GM12891 (cell line): ENCODE measurements at regions not wholly inside any gene's neighbourhood (a gene's known extent, or its start where the extent isn't known, plus 50 kb on each side); places are given as distances from the start of the nearest gene placed in this dataset.

Experiments
- PAX5 ChIP-seq: IDR thresholded peaks from 2 replicates; pipeline ENCODE4 v1.6.1; 2011; ENCODE audit warnings: low read length, moderate library complexity, mild to moderate bottlenecking; ENCODE audit not compliant: insufficient read depth, severe bottlenecking
- POLR2A ChIP-seq: IDR thresholded peaks from 2 replicates; pipeline ENCODE4 v1.6.1; 2011; ENCODE audit warnings: low read depth, low read length, control low read depth
- POLR2AphosphoS5 ChIP-seq: IDR thresholded peaks from 2 replicates; pipeline ENCODE4 v1.6.1; 2011; ENCODE audit warnings: low read depth, low read length, control low read depth
- SPI1 ChIP-seq: IDR thresholded peaks from 2 replicates; pipeline ENCODE4 v1.6.1; 2011; ENCODE audit warnings: low read depth, low read length, control low read depth
- TAF1 ChIP-seq: IDR thresholded peaks from 2 replicates; pipeline ENCODE4 v1.6.1; 2011; ENCODE audit warnings: low read depth, low read length, control low read depth

- TF ChIP-seq POLR2AphosphoS5 = no peak
- TF ChIP-seq TAF1 = no peak
- no peak for TF ChIP-seq POLR2A
- no peak for TF ChIP-seq SPI1
- TF ChIP-seq PAX5 = no peak
These were observed 210.4 kb downstream of the MID1IP1 start for GRCh38 chrX:39011454-39012221.
